K562 (cell line): ENCODE measurements at regions not wholly inside any gene's neighbourhood (a gene's known extent, or its start where the extent isn't known, plus 50 kb on each side); places are given as distances from the start of the nearest gene placed in this dataset.

Source experiments
- ATAC-seq: fragments of 200-7000 bp; cut with Tn5 transposase; 3 replicates; pipeline ENCODE4 v1.9.1; 2020; ENCODE audit warnings: moderate library complexity
- BruUV-seq: library from RNA; stranded (reverse); fragments of 400-500 nt; replicated peaks from 2 replicates; lab custom pipeline; 2021; lab: Mats Ljungman, UMichigan
- CTCF ChIA-PET: fragments of 300-600 bp; formaldehyde crosslinking; extraction: SDS; loops from one replicate; lab custom pipeline; 2021; ENCODE audit warnings: low intra/inter-chr PET ratio; lab: Yijun Ruan, JAX
- POLR2A ChIA-PET: fragments of 300-600, 350-650 bp; sonication (Branson Sonifier 250); formaldehyde crosslinking; extraction: SDS; loops from one replicate; lab custom pipeline; 2021; ENCODE audit warnings: antibody characterized with exemption, inconsistent platforms; lab: Yijun Ruan, JAX
- DNase-seq, 4 experiments: peaks; one replicate each; pipeline versions ENCODE4 v3.0.0 to v3.0.0-alpha.2; 2011 to 2018; ENCODE audit warnings: low spot score in 3 of 4, mixed read lengths in 3 of 4; ENCODE audit errors: extremely low read depth in 1 of 4
- FAIRE-seq: peaks from 2 replicates; lab custom pipeline; 2011; peaks lifted over from hg19 to GRCh38; lab: Jason Lieb, UNC
- H2AFZ ChIP-seq: 2 replicates; pipeline ENCODE4 v1.6.0; 2011; ENCODE audit warnings: low read depth, low read length, control low read depth, inconsistent platforms
- H3K27ac ChIP-seq: fragments of 200-600 bp; 3 replicates; pipeline ENCODE4 v1.8.0; 2011; ENCODE audit warnings: low read depth, mild to moderate bottlenecking, control low read depth, inconsistent platforms, low read length, moderate library complexity, mixed read lengths; ENCODE audit errors: extremely low read depth
- H3K27me3 ChIP-seq, 2 experiments: fragments of 300-600 bp in 1 of 2; 2 replicates in 1 of 2; 3 replicates in 1 of 2; pipeline versions ENCODE4 v1.6.0 to v1.8.0; 2011; ENCODE audit warnings: inconsistent platforms in 2 of 2, low read length in 2 of 2, mild to moderate bottlenecking in 1 of 2, mixed read lengths in 1 of 2, moderate library complexity in 1 of 2; ENCODE audit not compliant: control insufficient read depth in 2 of 2, insufficient read depth in 2 of 2
- H3K36me3 ChIP-seq: fragments of 300-600 bp; 3 replicates; pipeline ENCODE4 v1.8.0; 2011; ENCODE audit warnings: mild to moderate bottlenecking, low read length, inconsistent platforms; ENCODE audit not compliant: control insufficient read depth, insufficient read depth
- H3K4me1 ChIP-seq, 2 experiments: fragments of 200-600 bp in 1 of 2; replicated peaks in 1 of 2; 2 replicates in 1 of 2; 3 replicates in 1 of 2; pipeline versions ENCODE4 v1.5.1 to v1.8.0; 2011; ENCODE audit warnings: inconsistent platforms in 2 of 2, low read length in 2 of 2, mild to moderate bottlenecking in 1 of 2, mixed read lengths in 1 of 2, moderate library complexity in 1 of 2; ENCODE audit not compliant: control insufficient read depth in 2 of 2, insufficient read depth in 2 of 2
- H3K4me2 ChIP-seq: 2 replicates; pipeline ENCODE4 v1.6.1; 2011; ENCODE audit warnings: low read length, control low read depth, inconsistent platforms, mixed read lengths; ENCODE audit not compliant: insufficient read depth
- H3K4me3 ChIP-seq: fragments of 200-600 bp; sonication (generic), shearing (Covaris generic); 2 replicates; pipeline ENCODE4 v1.5.1; 2016; ENCODE audit warnings: control low read depth, inconsistent platforms
- H3K79me2 ChIP-seq: fragments of 200-600 bp; 3 replicates; pipeline ENCODE4 v1.8.0; 2011; ENCODE audit warnings: low read length, inconsistent platforms; ENCODE audit not compliant: control insufficient read depth, insufficient read depth
- H3K9ac ChIP-seq, 2 experiments: 2 replicates each; pipeline versions ENCODE4 v1.6.0 to v1.6.1; 2011; ENCODE audit warnings: low read depth in 2 of 2, low read length in 2 of 2, control low read depth in 1 of 2, inconsistent platforms in 1 of 2, mild to moderate bottlenecking in 1 of 2, mixed read lengths in 1 of 2; ENCODE audit not compliant: insufficient read depth in 1 of 2
- H3K9me1 ChIP-seq: one replicate; pipeline ENCODE4 v1.6.0; 2011; ENCODE audit warnings: inconsistent platforms, mild to moderate bottlenecking, low read length, moderate library complexity; ENCODE audit not compliant: control insufficient read depth, insufficient read depth
- H3K9me3 ChIP-seq: replicated peaks from 2 replicates; pipeline ENCODE4 v1.5.1; 2011; ENCODE audit warnings: low read depth, low read length, inconsistent platforms; ENCODE audit not compliant: control insufficient read depth, insufficient read depth
- H4K20me1 ChIP-seq: replicated peaks from 2 replicates; pipeline ENCODE4 v1.6.1; 2011; ENCODE audit warnings: low read length, inconsistent platforms, mixed read lengths; ENCODE audit not compliant: control insufficient read depth, insufficient read depth
- ARHGAP35 ChIP-seq: fragments of 450-650 bp; IDR thresholded peaks from 2 replicates; pipeline ENCODE4 v1.6.1; 2018; ENCODE audit not compliant: partially characterized antibody
- BRF1 ChIP-seq: IDR thresholded peaks from 3 replicates; pipeline ENCODE4 v1.6.1; 2011; ENCODE audit warnings: borderline replicate concordance, mild to moderate bottlenecking; ENCODE audit not compliant: insufficient read length; ENCODE audit errors: extremely low read depth
- CTCFL ChIP-seq: IDR thresholded peaks from 2 replicates; pipeline ENCODE4 v1.6.1; 2011; ENCODE audit warnings: borderline replicate concordance, low read depth, mild to moderate bottlenecking, moderate library complexity, low read length; ENCODE audit not compliant: insufficient read depth, poor library complexity, severe bottlenecking
- HSF4 ChIP-seq: fragments of 250-450 bp; sonication (Bioruptor Pico); IDR thresholded peaks from 2 replicates; pipeline ENCODE4 v2.1.2; 2022; ENCODE audit warnings: mild to moderate bottlenecking, moderate library complexity, borderline replicate concordance
- SAFB2 ChIP-seq: fragments of 200-400 bp; formaldehyde crosslinking; IDR thresholded peaks from 2 replicates; pipeline ENCODE4 v1.6.1; 2018; ENCODE audit warnings: borderline replicate concordance, low read length, low read depth, moderate library complexity; ENCODE audit not compliant: severe bottlenecking
- SREBF2 ChIP-seq: sonication (generic); formaldehyde crosslinking; IDR thresholded peaks from 2 replicates; pipeline ENCODE4 v1.4.0; 2020; ENCODE audit warnings: mild to moderate bottlenecking, missing genetic modification reagents
- SUPT5H ChIP-seq: fragments of 450-650 bp; IDR thresholded peaks from 2 replicates; pipeline ENCODE4 v1.6.1; 2016
- TCF3 ChIP-seq: sonication (generic); formaldehyde crosslinking; IDR thresholded peaks from 2 replicates; pipeline ENCODE4 v1.4.0; 2020; ENCODE audit warnings: mild to moderate bottlenecking, missing genetic modification reagents
- XRCC3 ChIP-seq: fragments of 450-650 bp; IDR thresholded peaks from 2 replicates; pipeline ENCODE4 v1.6.1; 2017; ENCODE audit warnings: mild to moderate bottlenecking, moderate library complexity
- ZBTB17 ChIP-seq: fragments of 450-650 bp; formaldehyde crosslinking; IDR thresholded peaks from 2 replicates; pipeline ENCODE4 v1.4.0; 2020; ENCODE audit warnings: mild to moderate bottlenecking
- ZNF311 ChIP-seq: fragments of 250-450 bp; sonication (Bioruptor Pico); IDR thresholded peaks from 2 replicates; pipeline ENCODE4 v1.4.0; 2020; ENCODE audit warnings: mild to moderate bottlenecking, moderate library complexity
- WGBS: fragments of 100-300 bp; shearing (Covaris generic); methylation state at CpG from one replicate; pipeline ENCODE4 v1.1.6; 2016; ENCODE audit warnings: low coverage, mixed read lengths; ENCODE audit not compliant: insufficient coverage; ENCODE audit errors: missing lambda C conversion rate; 5-methylcytosine and 5-hydroxymethylcytosine counted together
- in situ Hi-C: fragments of 300-500 bp; cut with MboI; formaldehyde crosslinking; loops from 4 replicates; pipeline ENCODE4 v1.15.0; 2018; ENCODE audit warnings: inconsistent platforms, mixed read lengths
- intact Hi-C: fragments of 100-400 bp; cut with micrococcal nuclease; formaldehyde crosslinking; loops from 2 replicates; pipeline ENCODE4 v1.14.2; 2022
- TF ChIP-seq, protein P1 (sequence below): sonication (generic); formaldehyde crosslinking; IDR thresholded peaks from 2 replicates; pipeline ENCODE4 v1.8.0; 2023; ENCODE audit warnings: mild to moderate bottlenecking, missing genetic modification reagents

GRCh38 chr9:12923468-12924009 lies 148.7 kb downstream of the LURAP1L start:
- no peak for FAIRE-seq
- intact Hi-C loops: no loop called here
- no peak for ATAC-seq
- Histone ChIP-seq H3K4me2 (no peak overlapping the region), H4K20me1 (no peaks in the 10 kb centered on the region), H3K79me2 (no peaks in the 10 kb centered on the region), H3K9ac (no peak overlapping the region), H3K4me1 (no peaks in the 10 kb centered on the region), H3K4me3 (no peak overlapping the region), H3K9me1 (no peaks in the 10 kb centered on the region), H3K27ac (no peak overlapping the region), H3K9me3 (no peaks in the 10 kb centered on the region), H3K27me3 (no peaks in the 10 kb centered on the region), H2AFZ (no peak overlapping the region), H3K36me3 (no peaks in the 10 kb centered on the region)
- TF ChIP-seq BRF1: no peak
- no peak for TF ChIP-seq SREBF2 (CRISPR knock-in tag)
- TF ChIP-seq ZNF311 (CRISPR knock-in tag): no peak
- TF ChIP-seq HSF4 (CRISPR knock-in tag): no peak
- TF ChIP-seq TCF3: no peak
- TF ChIP-seq SUPT5H: no peak
- no peak for TF ChIP-seq SAFB2
- no peak for TF ChIP-seq ARHGAP35
- no peak for TF ChIP-seq ZBTB17 (CRISPR knock-in tag)
- no peak for TF ChIP-seq CTCFL
- TF ChIP-seq, protein P1, sequence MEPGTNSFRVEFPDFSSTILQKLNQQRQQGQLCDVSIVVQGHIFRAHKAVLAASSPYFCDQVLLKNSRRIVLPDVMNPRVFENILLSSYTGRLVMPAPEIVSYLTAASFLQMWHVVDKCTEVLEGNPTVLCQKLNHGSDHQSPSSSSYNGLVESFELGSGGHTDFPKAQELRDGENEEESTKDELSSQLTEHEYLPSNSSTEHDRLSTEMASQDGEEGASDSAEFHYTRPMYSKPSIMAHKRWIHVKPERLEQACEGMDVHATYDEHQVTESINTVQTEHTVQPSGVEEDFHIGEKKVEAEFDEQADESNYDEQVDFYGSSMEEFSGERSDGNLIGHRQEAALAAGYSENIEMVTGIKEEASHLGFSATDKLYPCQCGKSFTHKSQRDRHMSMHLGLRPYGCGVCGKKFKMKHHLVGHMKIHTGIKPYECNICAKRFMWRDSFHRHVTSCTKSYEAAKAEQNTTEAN (CRISPR knock-in tag): no peak
- no peak for TF ChIP-seq XRCC3
- CTCF ChIA-PET: no interaction called here
- POLR2A ChIA-PET: no interaction called here
- BruUV-seq: no TSS peak
- no CpG with 5 or more reads among the region's 1 CpG for WGBS
- no peak for DNase-seq
- in situ Hi-C loops: no loop called here
